Pancreas (tissue), 10 donors: ENCODE measurements at regions not wholly inside any gene's neighbourhood (a gene's known extent, or its start where the extent isn't known, plus 50 kb on each side); places are given as distances from the start of the nearest gene placed in this dataset.

Experiments
- ATAC-seq, 4 donors: fragments of 200-7000 bp; cut with Tn5 transposase; one replicate each; pipeline versions ENCODE4 v1.8.0 to v1.9.1; 2020; ENCODE audit warnings: mild to moderate bottlenecking in 4 of 4, moderate library complexity in 4 of 4
- DNase-seq, 6 donors: peaks; one replicate each; pipeline ENCODE4 v3.0.0-alpha.2; 2020
- FAIRE-seq: peaks from 2 replicates; lab custom pipeline; 2012; peaks lifted over from hg19 to GRCh38; lab: Jason Lieb, UNC
- H3K27ac ChIP-seq, 4 donors: fragments of 200-600 bp; sonication (generic); 1 replicate in 3 of 4; 2 replicates in 1 of 4; pipeline versions ENCODE4 v1.5.0 to v1.8.0; 2020
- H3K27me3 ChIP-seq, 4 donors: fragments of 200-600 bp; one replicate each; pipeline ENCODE4 v1.8.0; 2021
- H3K36me3 ChIP-seq, 3 donors: fragments of 200-600 bp; sonication (generic) in 1 of 3; one replicate each; pipeline versions ENCODE4 v1.5.0 to v1.8.0; 2020 to 2021
- H3K4me1 ChIP-seq, 3 donors: fragments of 200-600 bp; one replicate each; pipeline ENCODE4 v1.8.0; 2021
- H3K4me3 ChIP-seq, 4 donors: fragments of 200-600 bp; sonication (generic) in 2 of 4; one replicate each; pipeline versions ENCODE4 v1.5.0 to v1.8.0; 2020 to 2021
- H3K9me3 ChIP-seq, 4 donors: fragments of 200-600 bp; one replicate each; pipeline ENCODE4 v1.8.0; 2021
- CTCF ChIP-seq, 4 donors: fragments of 200-600 bp; sonication (generic) in 3 of 4; IDR thresholded peaks; one replicate each; pipeline versions ENCODE4 v1.5.0 to v1.8.0; 2021; ENCODE audit warnings: antibody characterized with exemption in 4 of 4
- WGBS, 2 donors: extraction: QIAGEN DNeasy Blood & Tissue Kit; methylation state at CpG; one replicate each; pipeline ENCODE4 v1.1.7; 2013; 5-methylcytosine and 5-hydroxymethylcytosine counted together
- intact Hi-C, 3 donors: fragments of 100-400 bp; cut with DNase I; formaldehyde crosslinking; loops; one replicate each; pipeline versions ENCODE4 v1.11.1 to v1.14.2; 2022
- donor health status: healthy with polysubstance abuse.
- donor health status: DM: no; HTN: no; CAD: no; lungs with moderate emphysema.
- donor health status: DM: no; HTN: no; CAD: no.
- donor health status: control.
- donor health status: control.
- donor health status: Bipolar disorder and iron deficiency.
- donor health status: DM: yes; HTN: yes; CAD: no.
- donor health status: DM: no; HTN: no; CAD: no.
- donor health status: DM: no; HTN: no; CAD: no.
- donor health status: DM: yes; HTN: yes; CAD: no.

- no peak for FAIRE-seq
- WGBS, 2 donors, result 63 to 66% methylated on average over 2 of the region's 2 CpGs
- TF ChIP-seq CTCF (IDR thresholded peaks at IDR 0.05), result no peak
Measured at GRCh38 chr12:19633194-19633593, 193.9 kb downstream of the AEBP2 start.

GRCh38 chr12:19633641-19634040 lies 194.3 kb downstream of the AEBP2 start:
- Histone ChIP-seq H3K9me3 (no peaks in the 10 kb centered on the region), H3K36me3 (no peaks in the 10 kb centered on the region), H3K27me3 (no peaks in the 10 kb centered on the region), H3K4me3 (no peak overlapping the region), H3K4me1 (no peaks in the 10 kb centered on the region), H3K27ac (no peak overlapping the region)
- DNase-seq, result no peak
- no peak for FAIRE-seq
- no peak for TF ChIP-seq CTCF (IDR thresholded peaks at IDR 0.05)
- ATAC-seq, result no peak
- WGBS, 2 donors, result 97 to 98% methylated on average over 2 of the region's 2 CpGs
- intact Hi-C loops, result no loop called here

More at GRCh38 chr12:19633194-19633593, 193.9 kb downstream of the AEBP2 start:
- H3K36me3 ChIP-seq, result no peaks in the 10 kb centered on the region
- ATAC-seq (no peak), DNase-seq (no peak)
- H3K9me3 ChIP-seq, result no peaks in the 10 kb centered on the region
- no peak overlapping the region for H3K4me3 ChIP-seq
- no peak overlapping the region for H3K27ac ChIP-seq
- no peaks in the 10 kb centered on the region for H3K27me3 ChIP-seq
- no peaks in the 10 kb centered on the region for H3K4me1 ChIP-seq
- intact Hi-C loops, result no loop called here

- H3K27me3 ChIP-seq, result no peaks in the 10 kb centered on the region
- ATAC-seq (no peak), DNase-seq (no peak), FAIRE-seq (no peak)
- H3K4me3 ChIP-seq, result no peak overlapping the region
- 62 to 63% methylated on average over 5 of the region's 5 CpGs for WGBS, 2 donors
- no peaks in the 10 kb centered on the region for H3K36me3 ChIP-seq
- TF ChIP-seq CTCF (IDR thresholded peaks at IDR 0.05), result no peak
- H3K27ac ChIP-seq, result no peak overlapping the region
- intact Hi-C loops, result no loop called here
- no peaks in the 10 kb centered on the region for H3K4me1 ChIP-seq
- H3K9me3 ChIP-seq, result no peaks in the 10 kb centered on the region
Measured at GRCh38 chr12:19639781-19640415, 200.6 kb downstream of the AEBP2 start.

GRCh38 chr12:19641235-19642080 lies 202.2 kb downstream of the AEBP2 start:
- Histone ChIP-seq H3K4me1 (no peaks in the 10 kb centered on the region), H3K36me3 (no peaks in the 10 kb centered on the region), H3K27ac (no peak overlapping the region), H3K4me3 (no peak overlapping the region), H3K27me3 (no peaks in the 10 kb centered on the region), H3K9me3 (no peaks in the 10 kb centered on the region)
- no peak for TF ChIP-seq CTCF (IDR thresholded peaks at IDR 0.05)
- ATAC-seq (no peak), FAIRE-seq (no peak), DNase-seq (no peak)
- 88 to 93% methylated on average over 5 of the region's 5 CpGs for WGBS, 2 donors
- intact Hi-C loops, result no loop called here

GRCh38 chr12:19642345-19642744 lies 203.1 kb downstream of the AEBP2 start:
- no peaks in the 10 kb centered on the region for H3K4me1 ChIP-seq
- H3K9me3 ChIP-seq, result no peaks in the 10 kb centered on the region
- TF ChIP-seq CTCF (IDR thresholded peaks at IDR 0.05), result no peak
- FAIRE-seq (no peak), ATAC-seq (no peak), DNase-seq (no peak)
- no peak overlapping the region for H3K27ac ChIP-seq
- WGBS, 2 donors, result 92 to 97% methylated on average over 4 of the region's 4 CpGs
- intact Hi-C loops, result no loop called here
- no peaks in the 10 kb centered on the region for H3K36me3 ChIP-seq
- H3K4me3 ChIP-seq, result no peak overlapping the region
- H3K27me3 ChIP-seq, result no peaks in the 10 kb centered on the region
